Body of pancreas (tissue), 4 donors: ENCODE measurements at regions not wholly inside any gene's neighbourhood (a gene's known extent, or its start where the extent isn't known, plus 50 kb on each side); places are given as distances from the start of the nearest gene placed in this dataset.

Experiments used
- POLR2A ChIP-seq, 3 donors: fragments of 450-650 bp; IDR thresholded peaks; one replicate each; pipeline ENCODE4 v1.6.1; 2016; ENCODE audit warnings: antibody characterized with exemption in 3 of 3, mild to moderate bottlenecking in 2 of 3
- TF ChIP-seq, protein P1 (sequence below), 7 experiments: fragments of 450-650 bp in 4 of 7; fragments of 200-600 bp in 3 of 7; sonication (generic) in 3 of 7; IDR thresholded peaks; one replicate each; pipeline ENCODE4 v1.5.1; 2016 to 2019; ENCODE audit warnings: antibody characterized with exemption in 7 of 7

DNA sequence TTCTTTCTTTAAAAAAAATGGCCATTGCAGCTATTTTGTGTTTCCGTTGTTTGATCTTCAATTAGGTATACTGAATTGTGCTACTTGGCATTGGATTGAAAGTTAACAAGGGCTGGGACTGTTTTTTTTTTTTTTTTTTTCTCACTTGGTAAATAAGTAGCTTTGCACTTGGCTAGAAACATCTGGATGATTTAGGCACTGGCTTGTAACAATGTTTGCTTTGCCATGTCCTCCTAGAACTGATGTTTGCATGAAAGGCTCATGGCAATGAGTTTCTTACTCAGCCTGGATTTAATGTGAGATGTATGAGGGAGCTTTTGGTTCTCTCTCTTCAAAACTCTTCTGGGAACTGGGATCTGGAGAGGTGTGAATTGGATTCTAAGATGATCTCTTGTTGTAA lies 414.1 kb downstream of the CDH26 start:
- TF ChIP-seq, protein P1, sequence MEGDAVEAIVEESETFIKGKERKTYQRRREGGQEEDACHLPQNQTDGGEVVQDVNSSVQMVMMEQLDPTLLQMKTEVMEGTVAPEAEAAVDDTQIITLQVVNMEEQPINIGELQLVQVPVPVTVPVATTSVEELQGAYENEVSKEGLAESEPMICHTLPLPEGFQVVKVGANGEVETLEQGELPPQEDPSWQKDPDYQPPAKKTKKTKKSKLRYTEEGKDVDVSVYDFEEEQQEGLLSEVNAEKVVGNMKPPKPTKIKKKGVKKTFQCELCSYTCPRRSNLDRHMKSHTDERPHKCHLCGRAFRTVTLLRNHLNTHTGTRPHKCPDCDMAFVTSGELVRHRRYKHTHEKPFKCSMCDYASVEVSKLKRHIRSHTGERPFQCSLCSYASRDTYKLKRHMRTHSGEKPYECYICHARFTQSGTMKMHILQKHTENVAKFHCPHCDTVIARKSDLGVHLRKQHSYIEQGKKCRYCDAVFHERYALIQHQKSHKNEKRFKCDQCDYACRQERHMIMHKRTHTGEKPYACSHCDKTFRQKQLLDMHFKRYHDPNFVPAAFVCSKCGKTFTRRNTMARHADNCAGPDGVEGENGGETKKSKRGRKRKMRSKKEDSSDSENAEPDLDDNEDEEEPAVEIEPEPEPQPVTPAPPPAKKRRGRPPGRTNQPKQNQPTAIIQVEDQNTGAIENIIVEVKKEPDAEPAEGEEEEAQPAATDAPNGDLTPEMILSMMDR (IDR thresholded peaks at IDR 0.05), result no peak
- no peak for TF ChIP-seq POLR2A (IDR thresholded peaks at IDR 0.05)
